Renal pelvis (tissue), 1 donor: ENCODE measurements at regions not wholly inside any gene's neighbourhood (a gene's known extent, or its start where the extent isn't known, plus 50 kb on each side); places are given as distances from the start of the nearest gene placed in this dataset.
"Not testable (repeated sequence)": the region's sequence is repeated elsewhere in the genome, so short reads cannot be mapped to it uniquely, and the experiment has no call there.

Experiments
- DNase-seq: peaks from one replicate; pipeline ENCODE4 v3.0.0-alpha.2; 2013

- no peak for DNase-seq
Observed at GRCh38 chr6:56904068-56904467, 50.8 kb upstream of the BEND6 start.

GRCh38 chr6:56902641-56903464 is 52.1 kb upstream of the BEND6 start:
- peak; percentile 30 for DNase-seq

- no peak for DNase-seq
Observed at GRCh38 chr6:56900784-56901183, 54.1 kb upstream of the BEND6 start.

- no peak for DNase-seq
Observed at GRCh38 chr6:56899753-56900152, 55.2 kb upstream of the BEND6 start.

- no peak for DNase-seq
Observed at GRCh38 chr6:56899311-56899710, 55.6 kb upstream of the BEND6 start.

GRCh38 chr6:56897789-56898529 is 56.9 kb upstream of the BEND6 start:
- no peak for DNase-seq

GRCh38 chr6:56891754-56892153 is 63.2 kb upstream of the BEND6 start:
- DNase-seq, result no peak

GRCh38 chr6:56890683-56891429 is 64.1 kb upstream of the BEND6 start:
- DNase-seq, result no peak

- no peak for DNase-seq
Observed at GRCh38 chr6:56890066-56890465, 64.8 kb upstream of the BEND6 start.

GRCh38 chr6:56889492-56889891 is 65.4 kb upstream of the BEND6 start:
- DNase-seq, result no peak

GRCh38 chr6:56888687-56889086 is 66.2 kb upstream of the BEND6 start:
- DNase-seq, result no peak

GRCh38 chr6:56887086-56887485 is 67.8 kb upstream of the BEND6 start:
- DNase-seq, result no peak

GRCh38 chr6:56877922-56878321 is 77.0 kb upstream of the BEND6 start:
- DNase-seq, result no peak

GRCh38 chr6:56875961-56876360 is 78.9 kb upstream of the BEND6 start:
- DNase-seq, result no peak

GRCh38 chr6:56875523-56875922 is 79.4 kb upstream of the BEND6 start:
- DNase-seq, result no peak

- DNase-seq, result no peak
Observed at GRCh38 chr6:56874328-56874727, 80.6 kb upstream of the BEND6 start.

- not testable (repeated sequence) for DNase-seq
Observed at GRCh38 chr6:56870053-56870452, 84.9 kb upstream of the BEND6 start.

- no peak for DNase-seq
Observed at GRCh38 chr6:56869346-56869745, 85.6 kb upstream of the BEND6 start.

- DNase-seq, result no peak
Observed at GRCh38 chr6:56868687-56869086, 86.2 kb upstream of the BEND6 start.

- DNase-seq, result no peak
Observed at GRCh38 chr6:56866917-56867522, 87.9 kb upstream of the BEND6 start.

- no peak for DNase-seq
Observed at GRCh38 chr6:56865081-56865875, 89.6 kb upstream of the BEND6 start.
